B cell (primary cell): ENCODE measurements at regions not wholly inside any gene's neighbourhood (a gene's known extent, or its start where the extent isn't known, plus 50 kb on each side); places are given as distances from the start of the nearest gene placed in this dataset.

Experiments
- ATAC-seq: fragments of 200-7000 bp; cut with Tn5 transposase; one replicate; pipeline ENCODE4 v1.10.0; 2021; ENCODE audit warnings: low read depth, mild to moderate bottlenecking, moderate number of reproducible peaks, moderate library complexity
- CTCF ChIA-PET: fragments of 350-600 bp; sonication (Branson Sonifier 250); formaldehyde crosslinking; loops from one replicate; lab custom pipeline; 2021; ENCODE audit warnings: antibody characterized with exemption, inconsistent platforms; lab: Charles Lee
- POLR2A ChIA-PET: fragments of 350-600 bp; sonication (Branson Sonifier 250); formaldehyde crosslinking; loops from one replicate; lab custom pipeline; 2021; ENCODE audit warnings: antibody characterized with exemption; lab: Charles Lee
- DNase-seq: peaks from one replicate; pipeline ENCODE4 v3.0.0; 2013
- H2AFZ ChIP-seq: 2 replicates; pipeline ENCODE4 v1.6.1; 2012; ENCODE audit warnings: mild to moderate bottlenecking, low read depth, low read length; ENCODE audit not compliant: insufficient read depth, poor library complexity, severe bottlenecking
- H3K27ac ChIP-seq, 2 donors: 1 replicate in 1 of 2; 2 replicates in 1 of 2; pipeline ENCODE4 v1.5.1; 2012 to 2013; ENCODE audit warnings: low read length in 2 of 2, mild to moderate bottlenecking in 2 of 2, moderate library complexity in 1 of 2
- H3K27me3 ChIP-seq, 4 experiments: fragments of 200-600 bp in 1 of 4; sonication (generic) in 1 of 4; replicated peaks in 1 of 4; 1 replicate in 2 of 4; 2 replicates in 2 of 4; pipeline versions ENCODE4 v1.6.1 to v1.7.0; 2013 to 2016; ENCODE audit warnings: low read length in 3 of 4, mild to moderate bottlenecking in 2 of 4, mixed read lengths in 1 of 4, moderate library complexity in 1 of 4; ENCODE audit not compliant: insufficient read depth in 4 of 4, control insufficient read depth in 3 of 4; ENCODE audit errors: control extremely low read depth in 1 of 4
- H3K36me3 ChIP-seq, 2 experiments: replicated peaks in 1 of 2; 1 replicate in 1 of 2; 2 replicates in 1 of 2; pipeline versions ENCODE4 v1.6.1 to v1.7.1; 2013; ENCODE audit warnings: low read length in 1 of 2; ENCODE audit not compliant: insufficient read depth in 2 of 2, control insufficient read depth in 1 of 2; ENCODE audit errors: control extremely low read depth in 1 of 2, extremely low read depth in 1 of 2
- H3K4me1 ChIP-seq, 2 donors: fragments of 200-600 bp in 1 of 2; sonication (generic) in 1 of 2; 1 replicate in 1 of 2; 2 replicates in 1 of 2; pipeline versions ENCODE4 v1.5.1 to v1.6.1; 2013 to 2017; ENCODE audit warnings: low read length in 2 of 2; ENCODE audit not compliant: control insufficient read depth in 2 of 2, insufficient read depth in 2 of 2
- H3K4me2 ChIP-seq: replicated peaks from 2 replicates; pipeline ENCODE3; 2012; ENCODE audit warnings: mild to moderate bottlenecking, low read depth, low read length; ENCODE audit not compliant: poor library complexity, severe bottlenecking
- H3K4me3 ChIP-seq, 5 experiments: fragments of 200-600 bp in 1 of 5; sonication (generic) in 1 of 5; 1 replicate in 3 of 5; 2 replicates in 2 of 5; pipeline versions ENCODE4 v1.5.1 to v1.7.0; 2011 to 2016; ENCODE audit warnings: low read length in 4 of 5, mild to moderate bottlenecking in 4 of 5, low read depth in 2 of 5, control low read depth in 1 of 5, moderate library complexity in 1 of 5; ENCODE audit not compliant: insufficient read depth in 1 of 5; ENCODE audit errors: control extremely low read depth in 1 of 5, extremely low read depth in 1 of 5
- H3K79me2 ChIP-seq: fragments of 200-600 bp; sonication (generic); one replicate; pipeline ENCODE4 v1.6.0; 2016; ENCODE audit warnings: low read length; ENCODE audit not compliant: control insufficient read depth, insufficient read depth
- H3K9ac ChIP-seq: fragments of 200-600 bp; sonication (generic); 2 replicates; pipeline ENCODE4 v1.6.1; 2017; ENCODE audit warnings: mild to moderate bottlenecking, low read length, moderate library complexity
- H3K9me3 ChIP-seq, 3 donors: one replicate each; pipeline versions ENCODE4 v1.6.1 to v1.7.1; 2013; ENCODE audit warnings: low read length in 2 of 3; ENCODE audit not compliant: control insufficient read depth in 2 of 3, insufficient read depth in 1 of 3; ENCODE audit errors: control extremely low read depth in 1 of 3
- H4K20me1 ChIP-seq: 2 replicates; pipeline ENCODE4 v1.6.0; 2012; ENCODE audit warnings: mild to moderate bottlenecking, low read length; ENCODE audit not compliant: insufficient read depth, control insufficient read depth, poor library complexity, severe bottlenecking
- H3K27ac Mint-ChIP-seq: one replicate; pipeline ENCODE4 v1.8.0; 2021; ENCODE audit warnings: mixed read lengths
- H3K27me3 Mint-ChIP-seq: one replicate; pipeline ENCODE4 v1.8.0; 2021; ENCODE audit warnings: mixed read lengths
- H3K4me1 Mint-ChIP-seq: one replicate; pipeline ENCODE4 v1.8.0; 2021; ENCODE audit warnings: mixed read lengths
- H3K4me3 Mint-ChIP-seq: one replicate; pipeline ENCODE4 v1.8.0; 2021; ENCODE audit warnings: mixed read lengths
- H3K9me3 Mint-ChIP-seq: one replicate; pipeline ENCODE4 v1.8.0; 2022; ENCODE audit warnings: mixed read lengths; ENCODE audit not compliant: insufficient read depth
- CTCF ChIP-seq: fragments of 200-600 bp; IDR thresholded peaks from one replicate; pipeline ENCODE4 v1.8.0; 2022; ENCODE audit warnings: antibody characterized with exemption, mild to moderate bottlenecking
- EZH2 ChIP-seq: IDR thresholded peaks from 2 replicates; pipeline ENCODE4 v1.6.1; 2012; ENCODE audit warnings: borderline replicate concordance, low read depth, mild to moderate bottlenecking, moderate library complexity, low read length; ENCODE audit not compliant: insufficient read depth, poor library complexity, severe bottlenecking
- WGBS: methylation state at CpG from one replicate; pipeline ENCODE4 v1.1.5; 2013; ENCODE audit warnings: missing lambda C conversion rate; ENCODE audit not compliant: insufficient coverage; 5-methylcytosine and 5-hydroxymethylcytosine counted together
- intact Hi-C: fragments of 100-400 bp; cut with micrococcal nuclease; formaldehyde crosslinking; loops from one replicate; pipeline ENCODE4 v1.10.0; 2022

- 88% methylated on average over 19 of the region's 23 CpGs for WGBS
- Histone ChIP-seq H3K27me3 (peaks cover 0 to 8% (median 0%) of the 10 kb centered on the region in 4 experiments), H3K9ac (no peak overlapping the region), H4K20me1 (no peaks in the 10 kb centered on the region), H3K9me3 (no peaks in the 10 kb centered on the region), H3K4me2 (no peak overlapping the region), H2AFZ (no peak overlapping the region), H3K27ac (no peak overlapping the region), H3K4me3 (no peak overlapping the region), H3K36me3 (no peaks in the 10 kb centered on the region), H3K79me2 (no peaks in the 10 kb centered on the region), H3K4me1 (no peaks in the 10 kb centered on the region)
- no peaks in the 10 kb centered on the region for H3K9me3 Mint-ChIP-seq
- no peak overlapping the region for H3K27ac Mint-ChIP-seq
- peaks cover 6% of the 10 kb centered on the region for H3K27me3 Mint-ChIP-seq
- POLR2A ChIA-PET = no interaction called here
- intact Hi-C loops = no loop called here
- TF ChIP-seq CTCF (no peak), EZH2 (no peak)
- no peaks in the 10 kb centered on the region for H3K4me1 Mint-ChIP-seq
- no peak overlapping the region for H3K4me3 Mint-ChIP-seq
- DNase-seq (no peak), ATAC-seq (no peak)
- CTCF ChIA-PET = interaction anchor here (1.6 kb wide), 1 partner anchor 13 kb away, joined by 4 read pairs; no protein-coding TSS in a partner anchor
These were observed 55.4 kb upstream of the GATA5 start for GRCh38 chr20:62531046-62531838.

- H3K9ac ChIP-seq = no peak overlapping the region
- 92% methylated on average over 12 of the region's 12 CpGs for WGBS
- no peak overlapping the region for H3K27ac ChIP-seq
- ChIA-PET POLR2A (no interaction called here), CTCF (no interaction called here)
- H3K4me1 Mint-ChIP-seq = no peaks in the 10 kb centered on the region
- H3K27me3 Mint-ChIP-seq = peaks cover 6% of the 10 kb centered on the region
- no peaks in the 10 kb centered on the region for H3K79me2 ChIP-seq
- no peak for TF ChIP-seq CTCF
- TF ChIP-seq EZH2 = no peak
- no peaks in the 10 kb centered on the region for H3K4me1 ChIP-seq
- no peaks in the 10 kb centered on the region for H3K36me3 ChIP-seq
- no peaks in the 10 kb centered on the region for H3K9me3 ChIP-seq
- H3K4me3 ChIP-seq = no peak overlapping the region
- no peaks in the 10 kb centered on the region for H4K20me1 ChIP-seq
- no peak overlapping the region for H3K4me2 ChIP-seq
- H3K4me3 Mint-ChIP-seq = no peak overlapping the region
- DNase-seq = no peak
- no peak overlapping the region for H3K27ac Mint-ChIP-seq
- intact Hi-C loops = no loop called here
- H3K27me3 ChIP-seq = peaks cover 0 to 4% (median 0%) of the 10 kb centered on the region in 4 experiments
- no peak for ATAC-seq
- H2AFZ ChIP-seq = no peak overlapping the region
- no peaks in the 10 kb centered on the region for H3K9me3 Mint-ChIP-seq
These were observed 57.1 kb upstream of the GATA5 start for GRCh38 chr20:62532921-62533320.
